GM12865 (cell line): ENCODE measurements at regions not wholly inside any gene's neighbourhood (a gene's known extent, or its start where the extent isn't known, plus 50 kb on each side); places are given as distances from the start of the nearest gene placed in this dataset.

Source experiments
- DNase-seq: peaks from one replicate; pipeline ENCODE4 v3.0.0; 2010; ENCODE audit warnings: low read depth
- H3K4me3 ChIP-seq: 2 replicates; pipeline ENCODE4 v1.5.1; 2011; ENCODE audit warnings: mild to moderate bottlenecking, low read depth, low read length, control low read depth
- CTCF ChIP-seq: IDR thresholded peaks from 2 replicates; pipeline ENCODE4 v1.5.1; 2011; ENCODE audit warnings: low read length, control low read depth, low read depth, inconsistent platforms; ENCODE audit not compliant: insufficient read depth; ENCODE audit errors: missing control alignments

GRCh38 chr16:60748366-60748765, 1287.9 kb downstream of the CDH8 start:
- no peak overlapping the region for H3K4me3 ChIP-seq
- no peak for DNase-seq
- TF ChIP-seq CTCF = no peak

GRCh38 chr16:60744198-60744597, 1292.0 kb downstream of the CDH8 start:
- TF ChIP-seq CTCF = no peak
- H3K4me3 ChIP-seq = no peak overlapping the region
- no peak for DNase-seq

GRCh38 chr16:60741810-60742209, 1294.4 kb downstream of the CDH8 start:
- DNase-seq = no peak
- no peak for TF ChIP-seq CTCF
- no peak overlapping the region for H3K4me3 ChIP-seq

- TF ChIP-seq CTCF = no peak
- no peak overlapping the region for H3K4me3 ChIP-seq
- no peak for DNase-seq
Observed at GRCh38 chr16:60739737-60740683, 1296.2 kb downstream of the CDH8 start.

DNA sequence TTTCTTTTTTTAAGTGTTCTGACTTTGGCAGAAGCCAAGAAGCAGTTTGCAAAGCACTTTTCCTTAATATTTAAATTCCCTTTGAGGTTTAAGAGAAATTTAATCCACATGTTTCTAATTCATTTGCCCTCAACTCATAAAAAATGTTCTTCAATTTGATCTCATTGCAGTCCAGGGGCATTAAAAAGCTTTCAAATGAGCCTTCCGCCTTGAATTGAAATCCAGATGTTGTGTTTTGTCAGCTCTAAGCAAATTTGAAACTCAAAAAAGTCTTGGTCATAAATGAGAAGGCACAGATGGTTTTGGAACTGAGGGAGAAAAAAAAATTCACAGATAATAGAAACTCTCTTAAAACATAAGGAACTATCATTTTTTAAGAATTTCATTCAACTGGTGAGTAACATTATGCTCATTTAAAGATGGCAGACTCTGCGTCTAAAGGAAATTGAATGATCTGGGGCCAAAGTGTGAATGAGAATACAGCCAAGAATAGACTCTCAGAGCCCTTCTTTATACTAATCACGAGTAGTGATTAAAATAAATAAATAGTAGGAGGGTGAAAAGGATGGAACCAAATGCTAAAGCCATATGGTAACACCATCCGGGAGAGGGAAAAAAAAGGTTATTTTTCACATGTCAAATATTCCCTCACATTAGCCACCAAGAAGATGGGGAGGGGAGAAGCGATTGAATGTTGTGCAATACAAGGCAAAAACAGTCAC, 1304.7 kb downstream of the CDH8 start:
- H3K4me3 ChIP-seq = no peak overlapping the region
- no peak for DNase-seq
- no peak for TF ChIP-seq CTCF

GRCh38 chr16:60729051-60729450, 1307.2 kb downstream of the CDH8 start:
- no peak for TF ChIP-seq CTCF
- H3K4me3 ChIP-seq = no peak overlapping the region
- no peak for DNase-seq
